ENCODE measurements at regions not wholly inside any gene's neighbourhood (a gene's known extent, or its start where the extent isn't known, plus 50 kb on each side); places are given as distances from the start of the nearest gene placed in this dataset.

- TF ChIP-seq CTCF (conservative IDR thresholded peaks at IDR 0.05; ENCODE audit: low read depth, low read length) (no peak), USF2 (IDR thresholded peaks at IDR 0.05; ENCODE audit: low read depth, low read length) (no peak), RCOR1 (IDR thresholded peaks at IDR 0.05; ENCODE audit: insufficient replicate concordance, low read length) (no peak)
These were observed 58.7 kb upstream of the ACAN start for GRCh38 chr15:88744548-88745020.

Data from IMR-90 (cell line).